B cell (primary cell): ENCODE measurements at regions not wholly inside any gene's neighbourhood (a gene's known extent, or its start where the extent isn't known, plus 50 kb on each side); places are given as distances from the start of the nearest gene placed in this dataset.

Source experiments
- ATAC-seq: fragments of 200-7000 bp; cut with Tn5 transposase; one replicate; pipeline ENCODE4 v1.10.0; 2021; ENCODE audit warnings: low read depth, mild to moderate bottlenecking, moderate number of reproducible peaks, moderate library complexity
- CTCF ChIA-PET: fragments of 350-600 bp; sonication (Branson Sonifier 250); formaldehyde crosslinking; loops from one replicate; lab custom pipeline; 2021; ENCODE audit warnings: antibody characterized with exemption, inconsistent platforms; lab: Charles Lee
- POLR2A ChIA-PET: fragments of 350-600 bp; sonication (Branson Sonifier 250); formaldehyde crosslinking; loops from one replicate; lab custom pipeline; 2021; ENCODE audit warnings: antibody characterized with exemption; lab: Charles Lee
- DNase-seq: peaks from one replicate; pipeline ENCODE4 v3.0.0; 2013
- H2AFZ ChIP-seq: 2 replicates; pipeline ENCODE4 v1.6.1; 2012; ENCODE audit warnings: mild to moderate bottlenecking, low read depth, low read length; ENCODE audit not compliant: insufficient read depth, poor library complexity, severe bottlenecking
- H3K27ac ChIP-seq, 2 donors: 1 replicate in 1 of 2; 2 replicates in 1 of 2; pipeline ENCODE4 v1.5.1; 2012 to 2013; ENCODE audit warnings: low read length in 2 of 2, mild to moderate bottlenecking in 2 of 2, moderate library complexity in 1 of 2
- H3K27me3 ChIP-seq, 4 experiments: fragments of 200-600 bp in 1 of 4; sonication (generic) in 1 of 4; replicated peaks in 1 of 4; 1 replicate in 2 of 4; 2 replicates in 2 of 4; pipeline versions ENCODE4 v1.6.1 to v1.7.0; 2013 to 2016; ENCODE audit warnings: low read length in 3 of 4, mild to moderate bottlenecking in 2 of 4, mixed read lengths in 1 of 4, moderate library complexity in 1 of 4; ENCODE audit not compliant: insufficient read depth in 4 of 4, control insufficient read depth in 3 of 4; ENCODE audit errors: control extremely low read depth in 1 of 4
- H3K36me3 ChIP-seq, 2 experiments: replicated peaks in 1 of 2; 1 replicate in 1 of 2; 2 replicates in 1 of 2; pipeline versions ENCODE4 v1.6.1 to v1.7.1; 2013; ENCODE audit warnings: low read length in 1 of 2; ENCODE audit not compliant: insufficient read depth in 2 of 2, control insufficient read depth in 1 of 2; ENCODE audit errors: control extremely low read depth in 1 of 2, extremely low read depth in 1 of 2
- H3K4me1 ChIP-seq, 2 donors: fragments of 200-600 bp in 1 of 2; sonication (generic) in 1 of 2; 1 replicate in 1 of 2; 2 replicates in 1 of 2; pipeline versions ENCODE4 v1.5.1 to v1.6.1; 2013 to 2017; ENCODE audit warnings: low read length in 2 of 2; ENCODE audit not compliant: control insufficient read depth in 2 of 2, insufficient read depth in 2 of 2
- H3K4me2 ChIP-seq: replicated peaks from 2 replicates; pipeline ENCODE3; 2012; ENCODE audit warnings: mild to moderate bottlenecking, low read depth, low read length; ENCODE audit not compliant: poor library complexity, severe bottlenecking
- H3K4me3 ChIP-seq, 5 experiments: fragments of 200-600 bp in 1 of 5; sonication (generic) in 1 of 5; 1 replicate in 3 of 5; 2 replicates in 2 of 5; pipeline versions ENCODE4 v1.5.1 to v1.7.0; 2011 to 2016; ENCODE audit warnings: low read length in 4 of 5, mild to moderate bottlenecking in 4 of 5, low read depth in 2 of 5, control low read depth in 1 of 5, moderate library complexity in 1 of 5; ENCODE audit not compliant: insufficient read depth in 1 of 5; ENCODE audit errors: control extremely low read depth in 1 of 5, extremely low read depth in 1 of 5
- H3K79me2 ChIP-seq: fragments of 200-600 bp; sonication (generic); one replicate; pipeline ENCODE4 v1.6.0; 2016; ENCODE audit warnings: low read length; ENCODE audit not compliant: control insufficient read depth, insufficient read depth
- H3K9ac ChIP-seq: fragments of 200-600 bp; sonication (generic); 2 replicates; pipeline ENCODE4 v1.6.1; 2017; ENCODE audit warnings: mild to moderate bottlenecking, low read length, moderate library complexity
- H3K9me3 ChIP-seq, 3 donors: one replicate each; pipeline versions ENCODE4 v1.6.1 to v1.7.1; 2013; ENCODE audit warnings: low read length in 2 of 3; ENCODE audit not compliant: control insufficient read depth in 2 of 3, insufficient read depth in 1 of 3; ENCODE audit errors: control extremely low read depth in 1 of 3
- H4K20me1 ChIP-seq: 2 replicates; pipeline ENCODE4 v1.6.0; 2012; ENCODE audit warnings: mild to moderate bottlenecking, low read length; ENCODE audit not compliant: insufficient read depth, control insufficient read depth, poor library complexity, severe bottlenecking
- H3K27ac Mint-ChIP-seq: one replicate; pipeline ENCODE4 v1.8.0; 2021; ENCODE audit warnings: mixed read lengths
- H3K27me3 Mint-ChIP-seq: one replicate; pipeline ENCODE4 v1.8.0; 2021; ENCODE audit warnings: mixed read lengths
- H3K4me1 Mint-ChIP-seq: one replicate; pipeline ENCODE4 v1.8.0; 2021; ENCODE audit warnings: mixed read lengths
- H3K4me3 Mint-ChIP-seq: one replicate; pipeline ENCODE4 v1.8.0; 2021; ENCODE audit warnings: mixed read lengths
- H3K9me3 Mint-ChIP-seq: one replicate; pipeline ENCODE4 v1.8.0; 2022; ENCODE audit warnings: mixed read lengths; ENCODE audit not compliant: insufficient read depth
- EZH2 ChIP-seq: IDR thresholded peaks from 2 replicates; pipeline ENCODE4 v1.6.1; 2012; ENCODE audit warnings: borderline replicate concordance, low read depth, mild to moderate bottlenecking, moderate library complexity, low read length; ENCODE audit not compliant: insufficient read depth, poor library complexity, severe bottlenecking
- WGBS: methylation state at CpG from one replicate; pipeline ENCODE4 v1.1.5; 2013; ENCODE audit warnings: missing lambda C conversion rate; ENCODE audit not compliant: insufficient coverage; 5-methylcytosine and 5-hydroxymethylcytosine counted together
- intact Hi-C: fragments of 100-400 bp; cut with micrococcal nuclease; formaldehyde crosslinking; loops from one replicate; pipeline ENCODE4 v1.10.0; 2022
- TF ChIP-seq, protein P1 (sequence below): fragments of 200-600 bp; IDR thresholded peaks from one replicate; pipeline ENCODE4 v1.8.0; 2022; ENCODE audit warnings: antibody characterized with exemption, mild to moderate bottlenecking

DNA sequence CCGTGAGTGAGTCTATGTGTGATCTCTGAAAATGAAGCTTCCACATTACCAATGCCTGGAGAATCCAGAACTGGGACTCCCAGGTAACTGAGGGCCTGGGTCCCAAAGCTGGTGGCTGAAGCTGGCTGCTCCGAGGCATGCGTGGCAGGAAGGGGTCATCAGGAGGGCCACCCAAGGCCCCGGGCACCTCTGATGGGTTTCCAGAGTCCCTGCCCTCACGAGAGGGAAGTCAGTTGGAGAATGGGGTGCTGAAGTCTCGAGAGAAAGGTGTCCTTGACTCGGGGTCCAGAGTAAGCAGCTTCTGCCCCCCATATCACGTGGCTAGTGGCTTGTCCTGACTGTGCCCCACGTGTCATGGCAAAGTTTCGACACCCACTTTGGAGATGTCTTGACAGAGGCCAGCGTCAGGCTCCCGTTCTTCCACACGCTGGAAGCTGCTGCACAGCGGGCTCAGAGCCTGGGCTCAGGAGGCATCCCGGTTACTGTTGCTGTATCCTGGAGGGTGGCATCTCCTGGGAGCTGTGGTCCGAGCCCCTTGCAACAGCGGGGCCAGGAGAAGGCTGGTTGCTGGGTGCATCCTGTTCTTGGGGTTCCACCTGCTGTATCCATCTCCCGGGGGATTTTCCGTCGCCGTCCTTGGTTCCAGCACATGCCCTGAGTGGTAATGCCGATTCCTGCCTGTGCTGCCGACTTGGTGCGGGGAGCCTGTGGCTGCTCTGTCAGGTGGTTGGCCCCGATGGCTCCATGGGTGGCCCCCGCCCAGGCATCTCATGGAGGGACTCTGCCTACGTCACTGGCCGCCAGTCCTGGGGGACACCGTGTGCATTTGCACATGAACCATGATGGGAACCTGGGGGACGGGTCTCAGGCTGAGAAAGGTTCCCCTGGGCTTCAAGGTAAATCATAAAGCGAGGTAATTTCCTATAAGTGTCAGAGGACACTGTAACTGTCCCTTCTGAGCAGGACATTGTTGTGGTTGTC is 183.3 kb upstream of the HDAC4 start:
- DNase-seq (no peak), ATAC-seq (no peak)
- Histone ChIP-seq H4K20me1 (no peaks in the 10 kb centered on the region), H3K27ac (no peak overlapping the region), H3K27me3 (no peaks in the 10 kb centered on the region), H2AFZ (no peak overlapping the region), H3K4me1 (no peaks in the 10 kb centered on the region), H3K36me3 (no peaks in the 10 kb centered on the region), H3K4me3 (no peak overlapping the region), H3K9me3 (peaks cover 0 to 6% (median 0%) of the 10 kb centered on the region in 3 donors), H3K79me2 (no peaks in the 10 kb centered on the region), H3K4me2 (no peak overlapping the region), H3K9ac (no peak overlapping the region)
- POLR2A ChIA-PET: no interaction called here
- intact Hi-C loops: no loop called here
- 87% methylated on average over 30 of the region's 31 CpGs for WGBS
- peaks cover 16% of the 10 kb centered on the region for H3K27me3 Mint-ChIP-seq
- H3K4me3 Mint-ChIP-seq: no peak overlapping the region
- H3K4me1 Mint-ChIP-seq: no peaks in the 10 kb centered on the region
- no peak overlapping the region for H3K27ac Mint-ChIP-seq
- TF ChIP-seq EZH2: no peak
- TF ChIP-seq, protein P1, sequence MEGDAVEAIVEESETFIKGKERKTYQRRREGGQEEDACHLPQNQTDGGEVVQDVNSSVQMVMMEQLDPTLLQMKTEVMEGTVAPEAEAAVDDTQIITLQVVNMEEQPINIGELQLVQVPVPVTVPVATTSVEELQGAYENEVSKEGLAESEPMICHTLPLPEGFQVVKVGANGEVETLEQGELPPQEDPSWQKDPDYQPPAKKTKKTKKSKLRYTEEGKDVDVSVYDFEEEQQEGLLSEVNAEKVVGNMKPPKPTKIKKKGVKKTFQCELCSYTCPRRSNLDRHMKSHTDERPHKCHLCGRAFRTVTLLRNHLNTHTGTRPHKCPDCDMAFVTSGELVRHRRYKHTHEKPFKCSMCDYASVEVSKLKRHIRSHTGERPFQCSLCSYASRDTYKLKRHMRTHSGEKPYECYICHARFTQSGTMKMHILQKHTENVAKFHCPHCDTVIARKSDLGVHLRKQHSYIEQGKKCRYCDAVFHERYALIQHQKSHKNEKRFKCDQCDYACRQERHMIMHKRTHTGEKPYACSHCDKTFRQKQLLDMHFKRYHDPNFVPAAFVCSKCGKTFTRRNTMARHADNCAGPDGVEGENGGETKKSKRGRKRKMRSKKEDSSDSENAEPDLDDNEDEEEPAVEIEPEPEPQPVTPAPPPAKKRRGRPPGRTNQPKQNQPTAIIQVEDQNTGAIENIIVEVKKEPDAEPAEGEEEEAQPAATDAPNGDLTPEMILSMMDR: no peak
- CTCF ChIA-PET: no interaction called here
- no peaks in the 10 kb centered on the region for H3K9me3 Mint-ChIP-seq

DNA sequence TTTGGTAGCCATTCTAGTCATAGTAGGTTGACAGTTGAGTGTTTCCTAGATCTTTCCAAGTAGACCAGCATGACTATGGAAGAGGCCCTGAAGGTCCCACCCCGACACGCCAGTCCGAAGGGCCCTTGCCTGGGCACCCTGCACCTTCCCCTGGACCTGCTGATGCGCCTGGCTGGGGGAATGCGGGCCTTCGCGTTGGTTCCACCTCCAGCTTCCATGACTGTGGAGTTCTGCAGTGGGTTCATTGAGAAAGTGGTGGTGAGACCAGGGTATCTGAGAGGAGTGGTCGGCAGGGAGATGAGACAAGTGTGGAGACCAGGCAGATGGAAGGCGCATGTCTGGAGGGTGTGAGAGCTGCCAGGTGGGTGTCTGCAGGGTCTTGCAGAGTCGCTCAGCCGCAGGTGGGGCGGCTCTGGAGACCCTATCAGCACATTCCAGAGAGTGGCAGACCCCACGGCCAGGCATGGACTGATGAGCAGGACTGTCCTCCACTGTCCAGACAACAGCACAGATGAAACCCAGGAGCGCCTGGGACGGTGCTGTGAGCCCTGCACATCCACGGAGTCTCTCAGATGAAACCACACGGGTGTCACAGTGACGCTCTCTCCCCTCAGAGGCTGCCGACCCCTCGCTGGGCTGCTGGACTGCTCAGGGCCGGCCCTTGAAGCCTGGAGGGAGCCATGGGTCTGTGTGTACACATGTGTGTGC is 182.5 kb upstream of the HDAC4 start:
- no peak for TF ChIP-seq EZH2
- TF ChIP-seq, protein P1: no peak
- ATAC-seq (no peak), DNase-seq (no peak)
- intact Hi-C loops: no loop called here
- POLR2A ChIA-PET: no interaction called here
- Histone ChIP-seq H4K20me1 (no peaks in the 10 kb centered on the region), H3K4me1 (no peaks in the 10 kb centered on the region), H3K27ac (no peak overlapping the region), H3K4me2 (no peak overlapping the region), H3K27me3 (no peaks in the 10 kb centered on the region), H3K79me2 (no peaks in the 10 kb centered on the region), H2AFZ (no peak overlapping the region), H3K4me3 (no peak overlapping the region), H3K9ac (no peak overlapping the region), H3K9me3 (peaks cover 0 to 9% (median 0%) of the 10 kb centered on the region in 3 donors), H3K36me3 (no peaks in the 10 kb centered on the region)
- Mint-ChIP-seq H3K4me3 (no peak overlapping the region), H3K4me1 (no peaks in the 10 kb centered on the region), H3K27me3 (peaks cover 15% of the 10 kb centered on the region), H3K27ac (no peak overlapping the region), H3K9me3 (no peaks in the 10 kb centered on the region)
- CTCF ChIA-PET: no interaction called here
- 91% methylated on average over 21 of the region's 21 CpGs for WGBS
